ENCODE measurements at regions not wholly inside any gene's neighbourhood (a gene's known extent, or its start where the extent isn't known, plus 50 kb on each side); places are given as distances from the start of the nearest gene placed in this dataset.

GRCh38 chr18:55034742-55035141 lies 75.5 kb upstream of the CCDC68 start:
- no peaks in the 10 kb centered on the region for H3K4me1 ChIP-seq
- no peak for DNase-seq
- TF ChIP-seq CTCF (IDR thresholded peaks at IDR 0.05; ENCODE audit: low read depth, low read length) = no peak
- H3K27me3 ChIP-seq = no peaks in the 10 kb centered on the region
- no peaks in the 10 kb centered on the region for H3K36me3 ChIP-seq
- no peaks in the 10 kb centered on the region for H3K9me3 ChIP-seq
- no peak overlapping the region for H3K4me3 ChIP-seq (ENCODE audit: low read depth, low read length)

- Histone ChIP-seq H3K27me3 (no peaks in the 10 kb centered on the region), H3K9me3 (no peaks in the 10 kb centered on the region), H3K36me3 (no peaks in the 10 kb centered on the region), H3K4me1 (no peaks in the 10 kb centered on the region), H3K4me3 (ENCODE audit: low read depth, low read length) (no peak overlapping the region)
- DNase-seq = no peak
- no peak for TF ChIP-seq CTCF (IDR thresholded peaks at IDR 0.05; ENCODE audit: low read depth, low read length)
Measured at GRCh38 chr18:55031979-55032378, 72.7 kb upstream of the CCDC68 start.

- H3K27me3 ChIP-seq = no peaks in the 10 kb centered on the region
- TF ChIP-seq CTCF (IDR thresholded peaks at IDR 0.05; ENCODE audit: low read depth, low read length) = no peak
- H3K4me1 ChIP-seq = no peaks in the 10 kb centered on the region
- no peak overlapping the region for H3K4me3 ChIP-seq (ENCODE audit: low read depth, low read length)
- no peaks in the 10 kb centered on the region for H3K9me3 ChIP-seq
- no peaks in the 10 kb centered on the region for H3K36me3 ChIP-seq
- DNase-seq = no peak
Measured at GRCh38 chr18:55031576-55031975, 72.3 kb upstream of the CCDC68 start.

GRCh38 chr18:55031164-55031563 lies 71.9 kb upstream of the CCDC68 start:
- no peak overlapping the region for H3K4me3 ChIP-seq (ENCODE audit: low read depth, low read length)
- H3K9me3 ChIP-seq = no peaks in the 10 kb centered on the region
- no peaks in the 10 kb centered on the region for H3K4me1 ChIP-seq
- no peak for TF ChIP-seq CTCF (IDR thresholded peaks at IDR 0.05; ENCODE audit: low read depth, low read length)
- no peak for DNase-seq
- no peaks in the 10 kb centered on the region for H3K27me3 ChIP-seq
- H3K36me3 ChIP-seq = no peaks in the 10 kb centered on the region

- TF ChIP-seq CTCF (IDR thresholded peaks at IDR 0.05; ENCODE audit: low read depth, low read length) = no peak
- H3K36me3 ChIP-seq = no peaks in the 10 kb centered on the region
- no peaks in the 10 kb centered on the region for H3K4me1 ChIP-seq
- no peaks in the 10 kb centered on the region for H3K27me3 ChIP-seq
- no peak overlapping the region for H3K4me3 ChIP-seq (ENCODE audit: low read depth, low read length)
- no peak for DNase-seq
- H3K9me3 ChIP-seq = no peaks in the 10 kb centered on the region
Measured at GRCh38 chr18:55024564-55024963, 65.3 kb upstream of the CCDC68 start.

- no peaks in the 10 kb centered on the region for H3K4me1 ChIP-seq
- no peak overlapping the region for H3K4me3 ChIP-seq (ENCODE audit: low read depth, low read length)
- no peaks in the 10 kb centered on the region for H3K36me3 ChIP-seq
- no peaks in the 10 kb centered on the region for H3K27me3 ChIP-seq
- no peaks in the 10 kb centered on the region for H3K9me3 ChIP-seq
- no peak for TF ChIP-seq CTCF (IDR thresholded peaks at IDR 0.05; ENCODE audit: low read depth, low read length)
- no peak for DNase-seq
Measured at GRCh38 chr18:55018602-55019001, 59.3 kb upstream of the CCDC68 start.
